Psoas muscle (tissue), 7 donors: ENCODE measurements at regions not wholly inside any gene's neighbourhood (a gene's known extent, or its start where the extent isn't known, plus 50 kb on each side); places are given as distances from the start of the nearest gene placed in this dataset.

ENCODE experiments used
- ATAC-seq, 4 donors: fragments of 200-7000 bp; cut with Tn5 transposase; one replicate each; pipeline ENCODE4 v1.9.1; 2020; ENCODE audit warnings: moderate library complexity in 3 of 4, mild to moderate bottlenecking in 2 of 4
- DNase-seq, 2 donors: peaks; one replicate each; pipeline ENCODE4 v3.0.0-alpha.2; 2020
- H3K27ac ChIP-seq: fragments of 200-600 bp; one replicate; pipeline ENCODE4 v1.8.0; 2022
- H3K27me3 ChIP-seq, 3 donors: fragments of 200-600 bp in 1 of 3; one replicate each; pipeline versions ENCODE4 v1.6.1 to v1.8.0; 2013 to 2022; ENCODE audit warnings: low read length in 2 of 3, mild to moderate bottlenecking in 2 of 3, moderate library complexity in 1 of 3; ENCODE audit not compliant: insufficient read depth in 3 of 3
- H3K36me3 ChIP-seq, 2 donors: fragments of 200-600 bp in 1 of 2; one replicate each; pipeline versions ENCODE4 v1.6.1 to v1.8.0; 2013 to 2022; ENCODE audit warnings: low read depth in 1 of 2, mild to moderate bottlenecking in 1 of 2, moderate library complexity in 1 of 2; ENCODE audit not compliant: insufficient read depth in 1 of 2
- H3K4me1 ChIP-seq: fragments of 200-600 bp; one replicate; pipeline ENCODE4 v1.8.0; 2022
- H3K4me3 ChIP-seq: fragments of 200-600 bp; one replicate; pipeline ENCODE4 v1.8.0; 2022; ENCODE audit warnings: mild to moderate bottlenecking
- H3K9me3 ChIP-seq: fragments of 200-600 bp; one replicate; pipeline ENCODE4 v1.8.0; 2022
- CTCF ChIP-seq: fragments of 200-600 bp; IDR thresholded peaks from one replicate; pipeline ENCODE4 v1.8.0; 2022; ENCODE audit warnings: antibody characterized with exemption
- WGBS, 3 donors: extraction: QIAGEN DNeasy Blood & Tissue Kit; methylation state at CpG; one replicate each; pipeline versions ENCODE4 v1.1.6 to v1.1.7; 2013; 5-methylcytosine and 5-hydroxymethylcytosine counted together
- intact Hi-C, 2 donors: fragments of 100-400 bp; cut with DNase I; formaldehyde crosslinking; loops; one replicate each; pipeline versions ENCODE4 v1.11.0 to v1.14.2; 2022
- donor health status: healthy with polysubstance abuse.
- donor health status: DM: no; HTN: no; CAD: no; lungs with moderate emphysema.
- donor health status: Bipolar disorder and iron deficiency.
- donor health status: healthy.
- donor health status: DM: yes; HTN: yes; CAD: no.
- donor health status: DM: no; HTN: no; CAD: no.
- donor health status: DM: yes; HTN: yes; CAD: no.

- H3K4me3 ChIP-seq = no peak overlapping the region
- H3K9me3 ChIP-seq = no peaks in the 10 kb centered on the region
- no peak for TF ChIP-seq CTCF
- no peaks in the 10 kb centered on the region for H3K4me1 ChIP-seq
- DNase-seq (no peak), ATAC-seq (no peak)
- H3K27me3 ChIP-seq = no peaks in the 10 kb centered on the region
- 87 to 96% (median 90%) methylated on average over 3 of the region's 3 CpGs for WGBS, 3 donors
- H3K27ac ChIP-seq = no peak overlapping the region
- intact Hi-C loops = no loop called here
- H3K36me3 ChIP-seq = no peaks in the 10 kb centered on the region
These were observed 620.6 kb upstream of the DAB2 start for GRCh38 chr5:40045429-40045828.

- Histone ChIP-seq H3K4me3 (no peak overlapping the region), H3K27ac (no peak overlapping the region), H3K36me3 (no peaks in the 10 kb centered on the region), H3K4me1 (no peaks in the 10 kb centered on the region), H3K27me3 (no peaks in the 10 kb centered on the region), H3K9me3 (no peaks in the 10 kb centered on the region)
- 87 to 93% (median 89%) methylated on average over 8 of the region's 8 CpGs for WGBS, 3 donors
- no peak for TF ChIP-seq CTCF
- DNase-seq = no peak
- no peak for ATAC-seq
- intact Hi-C loops = no loop called here
These were observed 619.1 kb upstream of the DAB2 start for GRCh38 chr5:40043916-40044315.

GRCh38 chr5:40041452-40041851, 616.7 kb upstream of the DAB2 start:
- TF ChIP-seq CTCF = no peak
- no peaks in the 10 kb centered on the region for H3K36me3 ChIP-seq
- intact Hi-C loops = no loop called here
- DNase-seq = no peak
- H3K4me1 ChIP-seq = no peaks in the 10 kb centered on the region
- H3K9me3 ChIP-seq = no peaks in the 10 kb centered on the region
- 92 to 100% (median 95%) methylated on average over 1 of the region's 1 CpG for WGBS, 3 donors
- ATAC-seq = no peak
- no peaks in the 10 kb centered on the region for H3K27me3 ChIP-seq
- H3K4me3 ChIP-seq = no peak overlapping the region
- H3K27ac ChIP-seq = no peak overlapping the region

GRCh38 chr5:40037713-40038112, 612.9 kb upstream of the DAB2 start:
- no peak for ATAC-seq
- WGBS, 3 donors = 90 to 94% (median 90%) methylated on average over 2 of the region's 2 CpGs
- no peaks in the 10 kb centered on the region for H3K4me1 ChIP-seq

More at GRCh38 chr5:40037713-40038112, 612.9 kb upstream of the DAB2 start:
- no peaks in the 10 kb centered on the region for H3K9me3 ChIP-seq
- no peak overlapping the region for H3K4me3 ChIP-seq
- H3K27ac ChIP-seq = no peak overlapping the region
- no peak for TF ChIP-seq CTCF
- DNase-seq = no peak
- H3K27me3 ChIP-seq = no peaks in the 10 kb centered on the region
- H3K36me3 ChIP-seq = no peaks in the 10 kb centered on the region
- intact Hi-C loops = no loop called here
